ENCODE measurements at regions not wholly inside any gene's neighbourhood (a gene's known extent, or its start where the extent isn't known, plus 50 kb on each side); places are given as distances from the start of the nearest gene placed in this dataset.
"Not testable (repeated sequence)": the region's sequence is repeated elsewhere in the genome, so short reads cannot be mapped to it uniquely, and the experiment has no call there.

GRCh38 chr2:109692831-109693230, 78.7 kb downstream of the SOWAHC start:
- H2BK15ac ChIP-seq (ENCODE audit: low read depth, low read length); H3K14ac ChIP-seq (replicated peaks; ENCODE audit: low read depth, low read length); H4K20me1 ChIP-seq (ENCODE audit: insufficient read depth, low read length); dilution Hi-C loops (cut with HindIII; ENCODE audit: low sequenced_read_pairs, unreplicated experiment); H3K4ac ChIP-seq (ENCODE audit: low read depth, low read length); H3K9ac ChIP-seq (ENCODE audit: low read depth, low read length); H2BK20ac ChIP-seq (ENCODE audit: low read depth, low read length); H3K9me3 ChIP-seq (ENCODE audit: control insufficient read depth, insufficient read depth, low read length); BruUV-seq (replicated peaks); intact Hi-C loops (cut with micrococcal nuclease); H3K4me2 ChIP-seq (ENCODE audit: low read depth, low read length); H2AK9ac ChIP-seq (replicated peaks; ENCODE audit: low read depth, low read length, poor library complexity); H3K9me1 ChIP-seq (ENCODE audit: insufficient read depth, low read length); H2BK120ac ChIP-seq (ENCODE audit: low read depth, low read length); H3K4me3 ChIP-seq (ENCODE audit: insufficient read depth, low read depth, low read length); POLR2A ChIA-PET (ENCODE audit: unreplicated experiment); H4K8ac ChIP-seq (ENCODE audit: low read depth in 2 of 2, low read length in 2 of 2); H3K23ac ChIP-seq (ENCODE audit: low read depth, low read length); H3K79me1 ChIP-seq (ENCODE audit: low read depth in 1 of 2, low read length in 2 of 2); H2AK5ac ChIP-seq (ENCODE audit: low read depth, low read length); CTCF ChIA-PET; H3K4me1 ChIP-seq (ENCODE audit: control insufficient read depth, insufficient read depth, low read length); H3K18ac ChIP-seq (ENCODE audit: low read depth, low read length); H3K56ac ChIP-seq (ENCODE audit: extremely low read depth, insufficient read depth, low read length); DNase-seq; H4K5ac ChIP-seq (ENCODE audit: low read depth, low read length); ATAC-seq (ENCODE audit: low read depth); in situ Hi-C loops (cut with MboI; ENCODE audit: low sequenced_read_pairs); H3K36me3 ChIP-seq (ENCODE audit: control insufficient read depth, insufficient read depth, low read length); H3K27ac ChIP-seq (ENCODE audit: insufficient read depth, low read length); H2AFZ ChIP-seq (replicated peaks; ENCODE audit: low read length, poor library complexity); H2BK5ac ChIP-seq (ENCODE audit: low read depth, low read length, poor library complexity, severe bottlenecking); H4K91ac ChIP-seq (ENCODE audit: insufficient read depth, low read depth, low read length); H3K27me3 ChIP-seq (ENCODE audit: control insufficient read depth, insufficient read depth, low read length): not testable (repeated sequence)
- 70% methylated on average over 9 of the region's 9 CpGs; no CpG with 5 or more reads in 1 of the 2 experiments for WGBS, 2 experiments (ENCODE audit: extremely low coverage in 2 of 2, insufficient read length in 1 of 2)

GRCh38 chr2:109693292-109693691, 79.1 kb downstream of the SOWAHC start:
- H3K4me1 ChIP-seq (ENCODE audit: control insufficient read depth, insufficient read depth, low read length); H2AK9ac ChIP-seq (replicated peaks; ENCODE audit: low read depth, low read length, poor library complexity); H3K36me3 ChIP-seq (ENCODE audit: control insufficient read depth, insufficient read depth, low read length); H3K9me3 ChIP-seq (ENCODE audit: control insufficient read depth, insufficient read depth, low read length); H3K9me1 ChIP-seq (ENCODE audit: insufficient read depth, low read length); ATAC-seq (ENCODE audit: low read depth); H3K23ac ChIP-seq (ENCODE audit: low read depth, low read length); H4K5ac ChIP-seq (ENCODE audit: low read depth, low read length); dilution Hi-C loops (cut with HindIII; ENCODE audit: low sequenced_read_pairs, unreplicated experiment); intact Hi-C loops (cut with micrococcal nuclease); in situ Hi-C loops (cut with MboI; ENCODE audit: low sequenced_read_pairs); H2AFZ ChIP-seq (replicated peaks; ENCODE audit: low read length, poor library complexity); H3K27me3 ChIP-seq (ENCODE audit: control insufficient read depth, insufficient read depth, low read length); H3K9ac ChIP-seq (ENCODE audit: low read depth, low read length); H2AK5ac ChIP-seq (ENCODE audit: low read depth, low read length); H2BK5ac ChIP-seq (ENCODE audit: low read depth, low read length, poor library complexity, severe bottlenecking); H2BK20ac ChIP-seq (ENCODE audit: low read depth, low read length); CTCF ChIA-PET; H4K91ac ChIP-seq (ENCODE audit: insufficient read depth, low read depth, low read length); DNase-seq; H3K18ac ChIP-seq (ENCODE audit: low read depth, low read length); H3K27ac ChIP-seq (ENCODE audit: insufficient read depth, low read length); H4K8ac ChIP-seq (ENCODE audit: low read depth in 2 of 2, low read length in 2 of 2); H2BK15ac ChIP-seq (ENCODE audit: low read depth, low read length); H2BK120ac ChIP-seq (ENCODE audit: low read depth, low read length); H3K4me2 ChIP-seq (ENCODE audit: low read depth, low read length); BruUV-seq (replicated peaks); POLR2A ChIA-PET (ENCODE audit: unreplicated experiment); H3K56ac ChIP-seq (ENCODE audit: extremely low read depth, insufficient read depth, low read length); H3K4ac ChIP-seq (ENCODE audit: low read depth, low read length); H4K20me1 ChIP-seq (ENCODE audit: insufficient read depth, low read length); H3K14ac ChIP-seq (replicated peaks; ENCODE audit: low read depth, low read length); H3K4me3 ChIP-seq (ENCODE audit: insufficient read depth, low read depth, low read length); H3K79me1 ChIP-seq (ENCODE audit: low read depth in 1 of 2, low read length in 2 of 2): not testable (repeated sequence)
- no CpG with 5 or more reads among the region's 8 CpGs for WGBS, 2 experiments (ENCODE audit: extremely low coverage in 2 of 2, insufficient read length in 1 of 2)

Measured in IMR-90 (cell line).